ENCODE measurements at regions not wholly inside any gene's neighbourhood (a gene's known extent, or its start where the extent isn't known, plus 50 kb on each side); places are given as distances from the start of the nearest gene placed in this dataset.

DNA sequence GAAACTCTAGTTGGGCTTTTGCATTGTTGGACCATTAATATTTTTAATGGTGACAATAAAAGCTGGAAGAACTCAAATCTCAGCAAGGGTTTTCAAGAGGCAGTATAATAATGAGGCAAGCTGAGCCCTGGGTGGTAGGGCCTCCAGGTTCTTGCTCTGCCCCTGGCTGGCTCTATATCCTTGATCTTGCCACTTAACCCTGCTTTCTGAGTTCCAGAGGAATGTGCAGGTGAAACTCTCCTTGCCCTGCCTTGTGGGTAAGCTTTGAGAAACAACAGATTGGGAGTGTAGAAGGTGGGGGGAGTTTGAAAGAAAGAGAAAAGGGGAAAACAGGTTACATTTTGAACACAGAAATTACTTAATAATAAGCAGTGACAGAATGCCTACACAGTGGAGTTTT lies 103.3 kb upstream of the MAP4K3 start:
- TF ChIP-seq, protein P1, sequence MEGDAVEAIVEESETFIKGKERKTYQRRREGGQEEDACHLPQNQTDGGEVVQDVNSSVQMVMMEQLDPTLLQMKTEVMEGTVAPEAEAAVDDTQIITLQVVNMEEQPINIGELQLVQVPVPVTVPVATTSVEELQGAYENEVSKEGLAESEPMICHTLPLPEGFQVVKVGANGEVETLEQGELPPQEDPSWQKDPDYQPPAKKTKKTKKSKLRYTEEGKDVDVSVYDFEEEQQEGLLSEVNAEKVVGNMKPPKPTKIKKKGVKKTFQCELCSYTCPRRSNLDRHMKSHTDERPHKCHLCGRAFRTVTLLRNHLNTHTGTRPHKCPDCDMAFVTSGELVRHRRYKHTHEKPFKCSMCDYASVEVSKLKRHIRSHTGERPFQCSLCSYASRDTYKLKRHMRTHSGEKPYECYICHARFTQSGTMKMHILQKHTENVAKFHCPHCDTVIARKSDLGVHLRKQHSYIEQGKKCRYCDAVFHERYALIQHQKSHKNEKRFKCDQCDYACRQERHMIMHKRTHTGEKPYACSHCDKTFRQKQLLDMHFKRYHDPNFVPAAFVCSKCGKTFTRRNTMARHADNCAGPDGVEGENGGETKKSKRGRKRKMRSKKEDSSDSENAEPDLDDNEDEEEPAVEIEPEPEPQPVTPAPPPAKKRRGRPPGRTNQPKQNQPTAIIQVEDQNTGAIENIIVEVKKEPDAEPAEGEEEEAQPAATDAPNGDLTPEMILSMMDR (IDR thresholded peaks at IDR 0.05): no peak
- TF ChIP-seq POLR2AphosphoS5 (IDR thresholded peaks at IDR 0.05; ENCODE audit: insufficient read depth in 1 of 2, low read depth in 1 of 2): no peak
